Brain microvascular endothelial cell (primary cell): ENCODE measurements at regions not wholly inside any gene's neighbourhood (a gene's known extent, or its start where the extent isn't known, plus 50 kb on each side); places are given as distances from the start of the nearest gene placed in this dataset.
"Not testable (repeated sequence)": the region's sequence is repeated elsewhere in the genome, so short reads cannot be mapped to it uniquely, and the experiment has no call there.

Source experiments
- DNase-seq: peaks from one replicate; pipeline ENCODE4 v3.0.0-alpha.2; 2020
- H3K27ac ChIP-seq: fragments of 250-450 bp; sonication (Bioruptor Pico); 2 replicates; pipeline ENCODE4 v1.5.1; 2020; ENCODE audit warnings: mild to moderate bottlenecking, moderate library complexity
- H3K27me3 ChIP-seq: fragments of 250-450 bp; sonication (Bioruptor Pico); replicated peaks from 2 replicates; pipeline ENCODE4 v1.5.1; 2020; ENCODE audit warnings: mild to moderate bottlenecking
- H3K36me3 ChIP-seq: fragments of 250-450 bp; sonication (Bioruptor Pico); replicated peaks from 2 replicates; pipeline ENCODE4 v1.5.1; 2020; ENCODE audit warnings: mild to moderate bottlenecking
- H3K4me3 ChIP-seq: 2 replicates; pipeline ENCODE4 v1.5.1; 2011; ENCODE audit warnings: low read depth, mild to moderate bottlenecking, control low read depth, low read length, moderate library complexity
- CTCF ChIP-seq: IDR thresholded peaks from 2 replicates; pipeline ENCODE4 v1.5.1; 2011; ENCODE audit warnings: low read depth, mild to moderate bottlenecking, moderate library complexity, low read length, control low read depth, inconsistent platforms; ENCODE audit errors: missing control alignments
- in situ Hi-C: cut with HindIII; loops from 2 replicates; pipeline ENCODE4 v1.10.0; 2017; ENCODE audit warnings: low sequenced_read_pairs, low pct_ligation_motif_present

DNA sequence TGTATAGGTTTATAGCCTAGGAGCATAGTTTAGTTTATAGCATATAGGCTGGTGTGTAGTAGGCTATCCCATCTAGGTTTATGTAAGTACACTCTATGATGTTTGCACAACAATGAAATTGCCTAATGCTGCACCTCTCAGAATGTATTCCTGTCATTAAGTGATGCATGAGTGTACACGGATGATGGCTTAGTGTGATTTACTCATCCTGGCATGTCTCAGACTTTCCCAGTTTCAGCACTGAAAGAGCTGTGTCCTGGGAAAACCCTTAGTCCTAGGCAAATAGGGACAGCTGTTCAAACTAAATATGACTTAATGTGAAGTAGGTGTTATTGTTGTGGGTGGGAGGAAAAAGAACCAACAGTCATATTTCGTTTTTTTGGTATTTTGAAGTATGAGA lies 264.9 kb upstream of the MAGEB18 start:
- no peak overlapping the region for H3K27ac ChIP-seq

DNA sequence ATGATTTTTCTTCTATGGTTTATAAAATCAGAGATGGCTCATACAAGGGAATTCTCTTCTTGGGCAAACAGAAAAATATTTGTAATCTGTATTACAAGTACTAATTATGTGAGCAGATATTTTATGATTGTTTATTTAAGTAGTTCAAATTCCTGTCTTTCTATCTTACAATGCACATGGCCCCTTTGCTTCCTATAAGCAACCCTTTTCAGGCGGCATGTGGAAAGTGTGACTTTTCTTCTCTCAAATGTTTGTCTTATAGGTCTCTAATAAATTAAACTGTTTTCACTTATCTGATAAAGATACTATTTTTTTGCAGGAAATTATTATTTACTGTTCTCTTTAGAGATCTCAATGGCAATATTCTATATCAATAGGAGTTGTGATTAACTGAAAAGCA lies 259.3 kb upstream of the MAGEB18 start:
- no peak for TF ChIP-seq CTCF
- no peak overlapping the region for H3K27ac ChIP-seq
- in situ Hi-C loops, result no loop called here
- no peaks in the 10 kb centered on the region for H3K27me3 ChIP-seq
- H3K36me3 ChIP-seq, result no peaks in the 10 kb centered on the region
- no peak overlapping the region for H3K4me3 ChIP-seq
- DNase-seq, result no peak

More for the DNA sequence above, 264.9 kb upstream of the MAGEB18 start:
- no peaks in the 10 kb centered on the region for H3K36me3 ChIP-seq
- no peak for DNase-seq
- TF ChIP-seq CTCF, result no peak
- no peaks in the 10 kb centered on the region for H3K27me3 ChIP-seq
- no peak overlapping the region for H3K4me3 ChIP-seq
- in situ Hi-C loops, result no loop called here

DNA sequence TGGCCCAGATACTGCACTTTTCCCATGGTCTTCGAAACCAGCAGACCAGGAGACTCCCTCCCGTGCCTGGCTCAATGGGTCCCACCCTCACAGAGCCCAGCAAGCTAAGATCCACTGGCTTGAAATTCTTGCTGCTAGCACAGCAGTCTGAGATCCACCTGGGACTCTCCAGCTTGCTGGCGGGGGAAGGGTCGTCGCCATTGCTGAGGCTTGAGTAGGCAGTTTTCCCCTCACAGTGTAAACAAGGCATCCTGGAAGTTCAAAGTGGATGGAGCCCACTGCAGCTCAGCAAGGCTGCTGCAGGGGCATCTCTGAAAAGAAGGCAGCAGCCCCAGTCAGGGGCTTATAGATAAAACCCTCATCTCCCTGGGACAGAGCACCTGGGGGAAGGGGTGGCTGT lies 255.6 kb upstream of the MAGEB18 start:
- H3K27ac ChIP-seq, H3K4me3 ChIP-seq, in situ Hi-C loops, DNase-seq, H3K36me3 ChIP-seq, H3K27me3 ChIP-seq: not testable (repeated sequence)

DNA sequence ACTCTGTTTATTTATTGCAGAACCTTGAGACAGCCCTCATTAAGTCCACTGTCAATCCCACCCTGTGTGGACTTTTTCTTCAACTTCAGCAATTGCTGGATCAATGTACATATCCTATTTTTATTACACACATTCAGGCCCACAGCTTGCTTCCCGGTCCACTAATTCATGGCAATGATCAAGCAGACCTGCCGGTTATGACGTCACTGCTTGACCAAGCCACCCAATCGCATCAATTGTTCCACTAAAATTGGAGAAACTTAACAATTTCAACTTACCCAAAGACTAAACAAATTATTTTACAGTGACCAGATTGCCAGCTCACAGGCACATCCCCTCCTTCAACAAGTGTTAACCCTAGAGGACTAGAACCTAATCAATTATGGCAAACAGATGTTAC lies 240.4 kb upstream of the MAGEB18 start:
- Histone ChIP-seq H3K36me3 (no peaks in the 10 kb centered on the region), H3K4me3 (no peak overlapping the region), H3K27me3 (no peaks in the 10 kb centered on the region), H3K27ac (no peak overlapping the region)
- in situ Hi-C loops, result no loop called here
- TF ChIP-seq CTCF, result no peak
- DNase-seq, result no peak

GRCh38 chrX:25905728-25906127 lies 232.4 kb upstream of the MAGEB18 start:
- H3K4me3 ChIP-seq, H3K27ac ChIP-seq, DNase-seq, H3K27me3 ChIP-seq, H3K36me3 ChIP-seq, in situ Hi-C loops: not testable (repeated sequence)

DNA sequence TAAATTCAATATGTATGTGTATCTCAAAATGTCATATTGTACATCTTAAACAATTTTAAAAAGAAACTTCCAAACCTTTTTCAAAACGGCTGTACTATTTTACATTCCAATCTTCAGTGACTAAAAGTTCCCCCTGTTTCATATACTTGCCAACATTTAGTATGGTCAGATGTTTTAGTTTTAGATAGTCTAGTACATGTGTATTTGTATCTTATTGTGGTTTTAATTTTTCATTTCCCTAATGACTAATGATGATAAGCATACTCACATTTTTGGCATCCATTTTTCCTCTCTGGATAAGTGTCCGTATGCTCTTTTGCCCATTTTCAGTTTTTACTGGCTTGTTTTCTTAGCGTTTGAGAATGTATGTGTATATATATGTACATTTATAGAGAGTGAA lies 212.2 kb upstream of the MAGEB18 start:
- no peak for DNase-seq
- Histone ChIP-seq H3K36me3 (no peaks in the 10 kb centered on the region), H3K27ac (no peak overlapping the region), H3K27me3 (no peaks in the 10 kb centered on the region), H3K4me3 (no peak overlapping the region)
- in situ Hi-C loops, result no loop called here
- TF ChIP-seq CTCF, result no peak

- in situ Hi-C loops, result no loop called here
Measured at GRCh38 chrX:25928316-25928715, 209.8 kb upstream of the MAGEB18 start.

More at GRCh38 chrX:25928316-25928715, 209.8 kb upstream of the MAGEB18 start:
- no peak for TF ChIP-seq CTCF
- H3K27ac ChIP-seq, result no peak overlapping the region
- DNase-seq, result no peak
- H3K36me3 ChIP-seq, result no peaks in the 10 kb centered on the region
- H3K27me3 ChIP-seq, result no peaks in the 10 kb centered on the region
- H3K4me3 ChIP-seq, result no peak overlapping the region
